IPS-20b (cell line): ENCODE measurements at regions not wholly inside any gene's neighbourhood (a gene's known extent, or its start where the extent isn't known, plus 50 kb on each side); places are given as distances from the start of the nearest gene placed in this dataset.
A peak's percentile ranks its signal among the peaks of the same experiment; 100 is the strongest.
"Not testable (repeated sequence)": the region's sequence is repeated elsewhere in the genome, so short reads cannot be mapped to it uniquely, and the experiment has no call there.

Experiments used
- H3K27ac ChIP-seq: one replicate; pipeline ENCODE4 v1.5.1; 2013; ENCODE audit warnings: low read length
- H3K27me3 ChIP-seq: 2 replicates; pipeline ENCODE4 v1.6.1; 2013; ENCODE audit warnings: mild to moderate bottlenecking, low read length, inconsistent platforms; ENCODE audit not compliant: insufficient read depth
- H3K36me3 ChIP-seq: 2 replicates; pipeline ENCODE4 v1.6.1; 2013; ENCODE audit warnings: low read depth, mild to moderate bottlenecking, inconsistent platforms, low read length, moderate library complexity; ENCODE audit not compliant: insufficient read depth
- H3K4me1 ChIP-seq: 2 replicates; pipeline ENCODE4 v1.6.1; 2013; ENCODE audit warnings: mild to moderate bottlenecking, control low read depth, inconsistent platforms, low read length, moderate library complexity; ENCODE audit not compliant: insufficient read depth
- H3K4me3 ChIP-seq: 2 replicates; pipeline ENCODE4 v1.5.1; 2013; ENCODE audit warnings: mild to moderate bottlenecking, low read length, inconsistent platforms
- H3K9ac ChIP-seq: 2 replicates; pipeline ENCODE4 v1.6.1; 2013; ENCODE audit warnings: low read depth, mild to moderate bottlenecking, inconsistent platforms, low read length, moderate library complexity
- H3K9me3 ChIP-seq: 2 replicates; pipeline ENCODE4 v1.6.1; 2013; ENCODE audit warnings: mild to moderate bottlenecking, low read depth, low read length, inconsistent platforms; ENCODE audit not compliant: insufficient read depth

GRCh38 chr6:86529635-86530034 is 407.7 kb upstream of the HTR1E start:
- Histone ChIP-seq H3K27ac (no peak overlapping the region), H3K36me3 (no peaks in the 10 kb centered on the region), H3K9me3 (no peaks in the 10 kb centered on the region), H3K4me3 (no peak overlapping the region), H3K9ac (no peak overlapping the region), H3K27me3 (no peaks in the 10 kb centered on the region), H3K4me1 (no peaks in the 10 kb centered on the region)

GRCh38 chr6:86526238-86526637 is 411.1 kb upstream of the HTR1E start:
- H3K9me3 ChIP-seq = peaks cover 2% of the 10 kb centered on the region; the same call in 1 of the 2 replicates
- no peak overlapping the region for H3K27ac ChIP-seq
- H3K9ac ChIP-seq = no peak overlapping the region
- H3K36me3 ChIP-seq = no peaks in the 10 kb centered on the region
- no peak overlapping the region for H3K4me3 ChIP-seq
- no peaks in the 10 kb centered on the region for H3K27me3 ChIP-seq
- no peaks in the 10 kb centered on the region for H3K4me1 ChIP-seq

GRCh38 chr6:86516087-86516486 is 421.2 kb upstream of the HTR1E start:
- peaks cover under 1% of the 10 kb centered on the region for H3K9me3 ChIP-seq
- no peak overlapping the region for H3K27ac ChIP-seq

GRCh38 chr6:86511962-86512361 is 425.4 kb upstream of the HTR1E start:
- Histone ChIP-seq H3K9ac (no peak overlapping the region; the same call in 1 of the 2 replicates), H3K4me3 (peak overlapping the region; percentile 22; the same call in 1 of the 2 replicates), H3K27me3 (no peaks in the 10 kb centered on the region), H3K27ac (no peak overlapping the region), H3K36me3 (no peaks in the 10 kb centered on the region), H3K9me3 (no peaks in the 10 kb centered on the region), H3K4me1 (peaks cover 8% of the 10 kb centered on the region; the same call in 1 of the 2 replicates)

More at GRCh38 chr6:86516087-86516486, 421.2 kb upstream of the HTR1E start:
- H3K9ac ChIP-seq = no peak overlapping the region
- H3K36me3 ChIP-seq = no peaks in the 10 kb centered on the region
- H3K4me3 ChIP-seq = no peak overlapping the region
- peaks cover 8% of the 10 kb centered on the region; the same call in 1 of the 2 replicates for H3K4me1 ChIP-seq
- no peaks in the 10 kb centered on the region for H3K27me3 ChIP-seq

- no peaks in the 10 kb centered on the region for H3K36me3 ChIP-seq
- H3K4me1 ChIP-seq = peaks cover 8% of the 10 kb centered on the region; the same call in 1 of the 2 replicates
- no peak overlapping the region for H3K27ac ChIP-seq
- H3K9me3 ChIP-seq = no peaks in the 10 kb centered on the region
- H3K4me3 ChIP-seq = no peak overlapping the region
- no peaks in the 10 kb centered on the region for H3K27me3 ChIP-seq
- no peak overlapping the region for H3K9ac ChIP-seq
Observed at GRCh38 chr6:86508230-86508629, 429.1 kb upstream of the HTR1E start.

GRCh38 chr6:86502497-86502896 is 434.8 kb upstream of the HTR1E start:
- Histone ChIP-seq H3K4me1 (no peaks in the 10 kb centered on the region), H3K27ac (no peak overlapping the region), H3K4me3 (no peak overlapping the region)

GRCh38 chr6:86500035-86500434 is 437.3 kb upstream of the HTR1E start:
- no peak overlapping the region for H3K27ac ChIP-seq
- no peaks in the 10 kb centered on the region for H3K4me1 ChIP-seq
- no peak overlapping the region for H3K4me3 ChIP-seq
- peaks cover 22% of the 10 kb centered on the region for H3K9me3 ChIP-seq
- H3K36me3 ChIP-seq = no peaks in the 10 kb centered on the region
- H3K9ac ChIP-seq = no peak overlapping the region
- H3K27me3 ChIP-seq = no peaks in the 10 kb centered on the region

More at GRCh38 chr6:86502497-86502896, 434.8 kb upstream of the HTR1E start:
- H3K27me3 ChIP-seq = no peaks in the 10 kb centered on the region
- H3K36me3 ChIP-seq = no peaks in the 10 kb centered on the region
- H3K9ac ChIP-seq = no peak overlapping the region
- H3K9me3 ChIP-seq = peaks cover 15% of the 10 kb centered on the region

- not testable (repeated sequence) for H3K4me1 ChIP-seq, H3K27me3 ChIP-seq, H3K27ac ChIP-seq, H3K9me3 ChIP-seq, H3K4me3 ChIP-seq, H3K36me3 ChIP-seq, H3K9ac ChIP-seq
Observed at GRCh38 chr6:86489042-86489441, 448.3 kb upstream of the HTR1E start.

- no peak overlapping the region for H3K4me3 ChIP-seq
- H3K9ac ChIP-seq = no peak overlapping the region
- peaks cover 5% of the 10 kb centered on the region; the same call in 1 of the 2 replicates for H3K4me1 ChIP-seq
- no peak overlapping the region for H3K27ac ChIP-seq
- no peaks in the 10 kb centered on the region for H3K36me3 ChIP-seq
- no peaks in the 10 kb centered on the region for H3K9me3 ChIP-seq
- H3K27me3 ChIP-seq = no peaks in the 10 kb centered on the region
Observed at GRCh38 chr6:86487660-86488221, 449.6 kb upstream of the HTR1E start.

GRCh38 chr6:86478316-86478715 is 459.0 kb upstream of the HTR1E start:
- not testable (repeated sequence) for H3K27ac ChIP-seq, H3K36me3 ChIP-seq, H3K9me3 ChIP-seq, H3K27me3 ChIP-seq, H3K4me3 ChIP-seq, H3K9ac ChIP-seq
- peaks cover 11% of the 10 kb centered on the region; the same call in 1 of the 2 replicates for H3K4me1 ChIP-seq

- Histone ChIP-seq H3K27me3 (no peaks in the 10 kb centered on the region), H3K4me1 (peaks cover 11% of the 10 kb centered on the region; the same call in 1 of the 2 replicates), H3K9ac (peak overlapping the region; percentile 38; the same call in 1 of the 2 replicates), H3K27ac (no peak overlapping the region), H3K9me3 (no peaks in the 10 kb centered on the region), H3K36me3 (no peaks in the 10 kb centered on the region), H3K4me3 (no peak overlapping the region)
Observed at GRCh38 chr6:86477500-86478148, 459.7 kb upstream of the HTR1E start.

GRCh38 chr6:86476311-86476710 is 461.0 kb upstream of the HTR1E start:
- no peak overlapping the region for H3K27ac ChIP-seq
- no peak overlapping the region for H3K9ac ChIP-seq
- H3K4me3 ChIP-seq = no peak overlapping the region
- no peaks in the 10 kb centered on the region for H3K9me3 ChIP-seq
- no peaks in the 10 kb centered on the region for H3K27me3 ChIP-seq
- H3K4me1 ChIP-seq = peaks cover 11% of the 10 kb centered on the region; the same call in 1 of the 2 replicates
- no peaks in the 10 kb centered on the region for H3K36me3 ChIP-seq
